Medulla oblongata (tissue), 1 donor: ENCODE measurements at regions not wholly inside any gene's neighbourhood (a gene's known extent, or its start where the extent isn't known, plus 50 kb on each side); places are given as distances from the start of the nearest gene placed in this dataset.
"Not testable (repeated sequence)": the region's sequence is repeated elsewhere in the genome, so short reads cannot be mapped to it uniquely, and the experiment has no call there.

Source experiments
- DNase-seq: peaks from one replicate; pipeline ENCODE4 v3.0.0-alpha.2; 2015; ENCODE audit errors: extremely low spot score

GRCh38 chr4:125590158-125590557 lies 275.4 kb downstream of the FAT4 start:
- DNase-seq: no peak

DNA sequence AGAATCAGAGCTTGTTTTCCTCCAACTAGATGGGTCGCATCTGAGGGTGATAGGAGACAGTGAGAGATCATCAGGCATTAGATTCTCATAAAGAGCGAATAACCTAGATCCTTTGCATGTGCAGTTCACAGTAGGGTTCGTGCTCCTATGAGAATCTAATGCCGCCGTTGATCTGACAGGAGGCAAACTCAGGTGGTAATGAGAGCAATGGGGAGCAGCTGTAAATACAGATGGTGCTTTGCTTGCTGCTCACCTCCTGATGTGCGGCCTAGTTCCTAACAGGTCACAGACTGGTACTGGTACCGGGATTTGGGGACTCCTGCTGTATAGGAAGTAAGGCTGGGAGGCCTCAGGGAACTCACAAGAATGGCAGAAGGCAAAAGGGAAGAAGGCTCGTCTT lies 276.5 kb downstream of the FAT4 start:
- DNase-seq: no peak

DNA sequence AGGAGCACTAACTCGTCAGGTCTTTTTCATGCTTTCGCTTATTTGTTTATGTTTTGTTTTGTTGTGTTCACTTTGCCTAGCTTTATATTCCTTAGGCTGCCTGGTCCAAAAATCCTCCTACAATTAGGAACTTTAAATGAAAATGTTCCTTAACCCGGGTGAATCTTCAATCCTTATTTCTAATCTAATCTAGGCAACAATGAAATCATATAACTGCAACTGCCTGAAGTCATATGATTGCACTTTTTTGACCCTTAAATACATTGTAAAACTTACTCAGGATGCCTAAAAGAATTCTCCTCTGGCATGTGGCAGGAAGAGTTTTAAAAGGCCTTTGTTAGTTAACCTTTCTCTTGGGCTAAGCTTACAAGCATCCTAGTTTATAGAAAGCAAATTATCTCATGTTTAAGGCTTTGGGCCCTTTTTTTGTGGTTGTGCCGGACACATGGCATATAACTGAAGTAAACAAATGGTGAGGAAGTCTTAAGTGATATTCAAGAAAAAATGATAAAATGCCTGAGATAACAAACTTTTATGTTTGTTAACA lies 279.4 kb downstream of the FAT4 start:
- DNase-seq: no peak

DNA sequence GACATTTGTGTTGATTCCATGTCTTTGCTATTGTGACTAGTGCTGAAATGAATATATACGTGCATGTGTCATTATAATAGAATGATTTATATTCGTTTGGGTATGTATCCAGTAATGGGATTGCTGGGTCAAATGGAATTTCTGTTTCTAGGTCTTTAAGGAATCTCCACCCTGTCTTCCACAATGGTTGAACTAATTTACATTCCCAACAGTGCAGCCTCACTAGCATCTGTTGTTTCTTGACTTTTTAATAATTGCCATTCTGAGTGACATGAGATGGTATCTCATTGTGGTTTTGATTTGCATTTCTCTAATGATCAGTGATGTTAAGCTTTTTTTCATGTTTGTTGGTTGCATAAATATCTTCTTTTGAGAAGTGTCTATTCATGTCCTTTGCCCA lies 291.2 kb downstream of the FAT4 start:
- not testable (repeated sequence) for DNase-seq

DNA sequence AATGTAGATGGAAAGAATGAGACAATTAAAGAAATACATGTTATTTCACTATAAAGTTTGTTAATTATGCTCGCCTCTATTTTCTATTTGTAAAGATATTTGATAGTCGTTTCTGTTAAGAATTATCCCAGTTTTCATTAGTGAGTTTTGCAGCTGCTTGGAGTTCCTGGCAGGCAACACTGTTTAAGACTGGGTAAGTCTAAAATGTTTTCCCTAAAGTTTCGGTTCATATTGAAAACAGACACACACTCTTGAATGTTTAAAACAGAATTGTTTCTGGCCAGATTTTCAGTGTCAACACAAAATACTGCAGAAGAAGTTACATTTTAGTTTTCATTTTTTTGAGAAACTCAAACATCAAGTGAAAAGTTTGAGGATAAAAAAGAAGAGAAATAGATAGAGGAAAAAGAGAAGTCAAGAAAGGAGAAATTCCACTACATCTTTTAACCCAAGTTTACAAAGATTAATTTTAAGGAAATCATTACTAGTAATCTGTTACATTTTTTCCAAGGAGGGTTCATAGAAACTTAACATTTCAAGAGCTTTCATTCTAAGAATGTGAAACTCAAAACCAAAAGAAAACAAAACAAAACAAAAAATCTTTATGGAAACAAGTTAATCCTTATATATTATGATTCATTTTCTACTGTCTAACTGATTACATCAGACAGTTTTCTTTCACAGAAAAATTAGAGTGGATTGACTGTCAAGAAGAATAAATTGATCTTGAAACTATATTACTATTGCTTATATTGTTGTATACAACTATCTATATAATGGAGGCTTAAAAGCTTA lies 305.5 kb downstream of the FAT4 start:
- no peak for DNase-seq

DNA sequence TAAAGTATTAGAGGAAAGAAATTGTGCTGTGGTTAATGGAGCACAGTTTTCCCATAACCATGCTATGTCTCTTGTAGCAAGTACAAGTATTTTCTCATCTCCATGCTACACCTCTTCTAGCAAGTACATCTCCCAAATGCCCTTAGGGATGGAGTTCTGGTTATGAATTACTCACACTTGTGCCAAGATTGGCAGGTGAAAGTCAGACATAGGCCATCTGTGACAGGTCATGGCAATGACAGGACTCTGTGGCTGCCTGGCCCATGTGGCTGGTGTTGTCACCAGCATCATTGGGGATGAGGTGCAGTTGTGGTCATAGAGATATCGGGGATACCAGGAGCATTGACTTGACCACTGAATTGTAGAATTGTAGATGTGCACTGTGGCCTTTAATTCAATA lies 310.2 kb downstream of the FAT4 start:
- DNase-seq: no peak

GRCh38 chr4:125626946-125627345 lies 312.2 kb downstream of the FAT4 start:
- no peak for DNase-seq

- DNase-seq: no peak
These were observed 324.4 kb downstream of the FAT4 start for GRCh38 chr4:125639182-125639621.

- DNase-seq: no peak
These were observed 326.9 kb downstream of the FAT4 start for GRCh38 chr4:125641611-125642010.

DNA sequence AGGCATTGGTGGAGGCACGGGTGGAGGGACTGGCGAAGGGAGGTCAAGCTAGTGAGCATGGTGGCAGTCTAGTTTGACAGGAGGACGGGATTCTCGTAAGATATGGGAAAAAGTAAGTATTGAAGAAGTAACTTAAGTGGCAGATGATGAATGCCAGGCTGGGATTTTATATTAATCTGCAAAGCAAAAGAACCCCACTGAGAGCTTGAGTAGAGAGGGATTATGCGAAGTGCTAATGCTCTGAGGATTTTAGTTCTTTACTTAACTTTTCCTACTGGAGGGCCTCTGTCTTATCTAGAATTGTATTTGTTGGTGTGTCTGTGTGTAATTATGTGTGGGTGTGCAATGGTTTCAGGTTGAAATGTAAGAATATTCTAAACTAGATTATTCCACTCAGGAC lies 327.9 kb downstream of the FAT4 start:
- DNase-seq: no peak

- DNase-seq: no peak
These were observed 334.7 kb downstream of the FAT4 start for GRCh38 chr4:125649452-125649851.

- DNase-seq: no peak
These were observed 335.8 kb downstream of the FAT4 start for GRCh38 chr4:125650557-125650956.

DNA sequence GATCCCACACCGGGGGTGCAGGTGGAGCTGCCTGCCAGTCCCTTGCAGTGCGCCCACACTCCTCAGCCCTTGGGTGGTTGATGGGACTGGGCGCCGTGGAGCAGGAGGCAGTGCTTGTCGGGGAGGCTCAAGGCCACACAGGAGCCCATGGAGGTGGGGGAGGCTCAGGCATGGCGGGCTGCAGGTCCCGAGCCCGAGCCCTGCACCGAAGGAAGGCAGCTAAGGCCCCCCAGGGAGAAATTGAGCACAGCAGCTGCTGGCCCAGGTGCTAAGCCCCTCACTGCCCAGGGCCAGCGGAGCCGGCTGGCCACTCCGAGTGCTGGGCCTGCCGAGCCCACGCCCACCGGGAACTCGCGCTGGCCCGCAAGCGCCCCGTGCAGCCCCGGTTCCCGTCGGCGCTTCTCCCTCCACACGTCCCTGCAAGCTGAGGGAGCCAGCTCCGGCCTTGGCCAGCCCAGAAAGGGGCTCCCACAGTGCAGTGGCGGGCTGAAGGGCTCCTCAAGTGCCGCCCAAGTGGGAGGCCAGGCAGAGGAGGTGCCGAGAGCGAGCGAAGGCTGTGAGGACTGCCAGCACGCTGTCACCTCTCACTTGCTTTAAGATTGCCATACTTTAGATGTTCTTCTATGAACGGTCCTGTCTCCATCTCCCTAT lies 337.1 kb downstream of the FAT4 start:
- not testable (repeated sequence) for DNase-seq

- DNase-seq: no peak
These were observed 344.0 kb downstream of the FAT4 start for GRCh38 chr4:125658773-125659172.

DNA sequence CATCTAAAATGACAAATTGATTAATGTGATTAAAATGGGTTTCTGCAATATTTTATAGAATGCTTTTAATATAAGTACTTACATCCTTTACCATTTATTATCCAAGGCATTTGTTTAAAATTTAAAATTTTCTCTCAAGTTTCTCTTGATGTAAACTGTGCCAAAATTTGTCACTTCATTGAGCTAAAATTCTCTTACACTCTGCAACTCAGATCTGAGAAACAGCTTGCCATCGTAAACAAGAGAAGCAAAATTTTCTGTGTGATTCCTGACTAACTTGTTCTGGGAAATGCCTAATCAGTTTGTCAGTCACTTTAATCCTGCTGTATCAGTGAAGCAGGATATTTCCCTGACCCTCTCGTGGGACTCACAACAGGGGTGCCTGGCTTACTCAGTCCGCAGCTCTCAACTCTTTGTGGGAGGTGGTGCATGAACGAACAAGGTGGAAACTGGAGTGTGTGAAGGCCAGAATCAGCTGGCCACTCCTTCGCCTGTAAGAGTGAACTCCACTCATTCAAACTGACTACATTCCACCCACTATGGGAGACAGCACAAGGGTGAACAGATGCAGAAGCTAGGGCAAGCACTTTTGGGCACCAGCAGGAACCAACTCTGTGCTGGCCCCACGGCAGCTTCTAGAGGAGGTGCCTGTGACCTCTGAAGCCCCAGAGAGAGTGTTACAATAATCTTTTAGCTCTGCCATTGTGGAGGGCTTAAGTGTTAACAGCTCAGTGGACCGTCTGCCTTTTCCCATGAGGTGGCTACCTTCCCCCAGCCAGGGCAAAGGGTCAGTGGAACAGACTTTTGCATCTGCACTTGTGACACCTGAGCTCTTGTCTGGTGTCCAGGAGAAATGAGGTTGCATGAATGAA lies 349.4 kb downstream of the FAT4 start:
- DNase-seq: no peak

DNA sequence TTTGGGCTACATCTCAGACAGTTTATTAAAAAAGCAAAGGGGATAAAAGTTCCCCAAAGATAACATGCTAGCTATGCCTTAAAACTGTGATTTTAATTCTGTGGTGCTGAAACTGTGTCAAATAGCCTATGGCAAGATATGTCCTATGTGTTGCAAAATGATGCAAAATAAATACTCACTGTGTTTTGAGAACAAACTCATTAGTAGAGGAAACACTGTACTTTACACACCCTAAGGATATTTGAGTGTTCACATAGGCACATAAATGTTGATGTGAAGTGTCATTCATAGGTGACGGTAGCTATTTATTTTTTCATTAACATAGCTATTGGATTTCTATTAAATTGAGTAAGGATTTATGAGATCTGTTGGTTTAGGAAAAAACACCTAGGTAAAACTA lies 351.9 kb downstream of the FAT4 start:
- DNase-seq: no peak

GRCh38 chr4:125676156-125676555 lies 361.4 kb downstream of the FAT4 start:
- DNase-seq: no peak

- no peak for DNase-seq
These were observed 361.8 kb downstream of the FAT4 start for GRCh38 chr4:125676583-125676982.

- no peak for DNase-seq
These were observed 363.0 kb downstream of the FAT4 start for GRCh38 chr4:125677665-125678307.

GRCh38 chr4:125679989-125680388 lies 365.2 kb downstream of the FAT4 start:
- no peak for DNase-seq

GRCh38 chr4:125681240-125681639 lies 366.5 kb downstream of the FAT4 start:
- peak; percentile 5 for DNase-seq

GRCh38 chr4:125682730-125683129 lies 368.0 kb downstream of the FAT4 start:
- no peak for DNase-seq
